Parathyroid adenoma (tissue), 2 donors: ENCODE measurements at regions not wholly inside any gene's neighbourhood (a gene's known extent, or its start where the extent isn't known, plus 50 kb on each side); places are given as distances from the start of the nearest gene placed in this dataset.

ENCODE experiments used
- H2AFZ ChIP-seq: fragments of 300-600 bp; sonication (generic); one replicate; pipeline ENCODE4 v1.7.0; 2017; ENCODE audit warnings: antibody characterized with exemption, mild to moderate bottlenecking
- H3K27ac ChIP-seq: fragments of 300-600 bp; sonication (generic); one replicate; pipeline ENCODE4 v1.7.0; 2017
- H3K27me3 ChIP-seq: fragments of 300-600 bp; sonication (generic); one replicate; pipeline ENCODE4 v1.7.0; 2017; ENCODE audit warnings: low read length; ENCODE audit not compliant: control insufficient read depth, insufficient read depth
- H3K36me3 ChIP-seq: fragments of 300-600 bp; sonication (generic); one replicate; pipeline ENCODE4 v1.7.0; 2017; ENCODE audit warnings: low read length; ENCODE audit not compliant: control insufficient read depth, insufficient read depth
- H3K4me1 ChIP-seq: fragments of 300-600 bp; sonication (generic); one replicate; pipeline ENCODE4 v1.7.0; 2017; ENCODE audit warnings: control low read depth
- H3K4me2 ChIP-seq: fragments of 300-600 bp; sonication (generic); one replicate; pipeline ENCODE4 v1.7.0; 2017; ENCODE audit warnings: low read length
- H3K4me3 ChIP-seq: fragments of 300-600 bp; sonication (generic); one replicate; pipeline ENCODE4 v1.7.0; 2017; ENCODE audit warnings: low read depth, low read length
- H3K79me2 ChIP-seq: fragments of 300-600 bp; sonication (generic); one replicate; pipeline ENCODE4 v1.7.0; 2017; ENCODE audit warnings: control low read depth
- H3K9ac ChIP-seq: fragments of 300-600 bp; sonication (generic); one replicate; pipeline ENCODE4 v1.7.0; 2017; ENCODE audit warnings: mild to moderate bottlenecking
- H3K9me3 ChIP-seq: fragments of 300-600 bp; sonication (generic); one replicate; pipeline ENCODE4 v1.7.0; 2017; ENCODE audit warnings: low read length; ENCODE audit not compliant: control insufficient read depth
- TF ChIP-seq, protein P1 (sequence below): fragments of 300-600 bp; sonication (generic); IDR thresholded peaks from one replicate; pipeline ENCODE4 v1.7.0; 2017; ENCODE audit warnings: antibody characterized with exemption, mild to moderate bottlenecking
- donor health status: primary hyperparathyroidism.

DNA sequence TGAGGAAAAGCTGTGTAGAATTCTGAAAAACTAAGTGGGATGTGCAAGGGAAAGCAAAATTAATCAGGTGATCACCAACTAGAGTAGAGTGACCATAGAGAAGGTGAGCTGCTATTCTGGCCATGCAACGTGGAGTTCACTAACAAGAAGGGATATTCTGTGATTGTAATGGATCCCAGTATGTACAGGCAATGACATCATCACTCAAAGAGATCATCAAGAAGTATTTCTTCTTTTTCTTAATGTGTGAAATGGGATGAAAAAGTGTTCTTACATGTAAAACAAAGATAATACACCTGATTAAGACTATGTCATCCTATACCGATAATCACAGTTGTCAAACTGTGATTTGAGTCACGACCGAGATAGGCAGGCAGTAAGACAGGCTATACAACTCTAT, 101.2 kb downstream of the SMPDL3A start:
- H3K36me3 ChIP-seq = no peaks in the 10 kb centered on the region
- no peaks in the 10 kb centered on the region for H3K79me2 ChIP-seq
- H3K9me3 ChIP-seq = no peaks in the 10 kb centered on the region
- no peaks in the 10 kb centered on the region for H3K27me3 ChIP-seq
- TF ChIP-seq, protein P1, sequence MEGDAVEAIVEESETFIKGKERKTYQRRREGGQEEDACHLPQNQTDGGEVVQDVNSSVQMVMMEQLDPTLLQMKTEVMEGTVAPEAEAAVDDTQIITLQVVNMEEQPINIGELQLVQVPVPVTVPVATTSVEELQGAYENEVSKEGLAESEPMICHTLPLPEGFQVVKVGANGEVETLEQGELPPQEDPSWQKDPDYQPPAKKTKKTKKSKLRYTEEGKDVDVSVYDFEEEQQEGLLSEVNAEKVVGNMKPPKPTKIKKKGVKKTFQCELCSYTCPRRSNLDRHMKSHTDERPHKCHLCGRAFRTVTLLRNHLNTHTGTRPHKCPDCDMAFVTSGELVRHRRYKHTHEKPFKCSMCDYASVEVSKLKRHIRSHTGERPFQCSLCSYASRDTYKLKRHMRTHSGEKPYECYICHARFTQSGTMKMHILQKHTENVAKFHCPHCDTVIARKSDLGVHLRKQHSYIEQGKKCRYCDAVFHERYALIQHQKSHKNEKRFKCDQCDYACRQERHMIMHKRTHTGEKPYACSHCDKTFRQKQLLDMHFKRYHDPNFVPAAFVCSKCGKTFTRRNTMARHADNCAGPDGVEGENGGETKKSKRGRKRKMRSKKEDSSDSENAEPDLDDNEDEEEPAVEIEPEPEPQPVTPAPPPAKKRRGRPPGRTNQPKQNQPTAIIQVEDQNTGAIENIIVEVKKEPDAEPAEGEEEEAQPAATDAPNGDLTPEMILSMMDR = no peak
- H3K4me2 ChIP-seq = no peak overlapping the region
- no peak overlapping the region for H3K4me3 ChIP-seq
- H2AFZ ChIP-seq = no peak overlapping the region
- H3K27ac ChIP-seq = no peak overlapping the region
- no peaks in the 10 kb centered on the region for H3K4me1 ChIP-seq
- H3K9ac ChIP-seq = no peak overlapping the region

DNA sequence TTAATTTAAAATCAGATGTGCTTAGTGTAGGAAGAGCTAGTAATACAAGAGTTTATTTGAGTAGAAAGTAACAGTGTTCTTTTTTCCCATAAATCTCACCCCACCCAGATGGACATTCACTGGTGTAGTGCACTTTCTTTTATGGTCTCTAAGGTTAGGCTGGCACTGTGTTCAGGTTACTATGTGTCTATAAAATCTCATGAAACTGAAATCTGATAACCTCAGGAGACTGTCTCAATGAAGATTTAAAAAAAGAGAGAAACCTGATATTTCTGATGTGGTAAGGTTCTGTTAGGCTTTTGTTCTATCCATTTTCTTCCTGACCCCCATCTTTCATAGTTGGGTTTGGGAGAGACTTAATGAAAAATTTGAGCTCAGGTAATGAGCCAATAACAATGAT, 101.2 kb upstream of the CLVS2 start:
- H3K79me2 ChIP-seq = no peaks in the 10 kb centered on the region
- H3K9ac ChIP-seq = no peak overlapping the region
- H3K36me3 ChIP-seq = no peaks in the 10 kb centered on the region
- no peak overlapping the region for H3K27ac ChIP-seq
- TF ChIP-seq, protein P1 = no peak
- no peaks in the 10 kb centered on the region for H3K4me1 ChIP-seq
- H3K9me3 ChIP-seq = no peaks in the 10 kb centered on the region
- no peak overlapping the region for H3K4me2 ChIP-seq
- H3K27me3 ChIP-seq = no peaks in the 10 kb centered on the region
- H2AFZ ChIP-seq = no peak overlapping the region
- no peak overlapping the region for H3K4me3 ChIP-seq

DNA sequence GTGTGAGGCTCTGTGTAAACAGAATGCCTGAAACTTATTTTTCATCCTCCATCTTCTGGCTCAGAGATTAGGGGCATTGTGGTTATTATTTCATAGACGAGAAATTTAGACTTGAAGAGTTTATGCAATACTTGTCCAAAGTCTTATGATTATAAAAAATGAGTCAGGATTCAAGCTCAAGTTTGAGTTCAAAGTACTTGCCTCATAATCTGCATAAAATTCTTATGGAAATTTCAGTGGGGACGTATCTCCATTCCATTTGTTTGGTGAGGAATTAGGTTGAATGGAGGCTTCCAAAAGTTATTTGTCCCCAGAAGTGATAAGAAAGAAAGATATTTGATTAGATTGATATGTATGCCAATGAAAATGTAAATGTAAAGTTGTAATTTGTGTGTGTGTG, 93.7 kb upstream of the CLVS2 start:
- H3K4me1 ChIP-seq = no peaks in the 10 kb centered on the region
- H2AFZ ChIP-seq = no peak overlapping the region
- H3K36me3 ChIP-seq = no peaks in the 10 kb centered on the region
- no peaks in the 10 kb centered on the region for H3K79me2 ChIP-seq
- no peak overlapping the region for H3K9ac ChIP-seq
- no peaks in the 10 kb centered on the region for H3K27me3 ChIP-seq
- H3K4me3 ChIP-seq = no peak overlapping the region
- H3K4me2 ChIP-seq = no peak overlapping the region
- TF ChIP-seq, protein P1 = no peak
- H3K9me3 ChIP-seq = no peaks in the 10 kb centered on the region
- H3K27ac ChIP-seq = no peak overlapping the region

DNA sequence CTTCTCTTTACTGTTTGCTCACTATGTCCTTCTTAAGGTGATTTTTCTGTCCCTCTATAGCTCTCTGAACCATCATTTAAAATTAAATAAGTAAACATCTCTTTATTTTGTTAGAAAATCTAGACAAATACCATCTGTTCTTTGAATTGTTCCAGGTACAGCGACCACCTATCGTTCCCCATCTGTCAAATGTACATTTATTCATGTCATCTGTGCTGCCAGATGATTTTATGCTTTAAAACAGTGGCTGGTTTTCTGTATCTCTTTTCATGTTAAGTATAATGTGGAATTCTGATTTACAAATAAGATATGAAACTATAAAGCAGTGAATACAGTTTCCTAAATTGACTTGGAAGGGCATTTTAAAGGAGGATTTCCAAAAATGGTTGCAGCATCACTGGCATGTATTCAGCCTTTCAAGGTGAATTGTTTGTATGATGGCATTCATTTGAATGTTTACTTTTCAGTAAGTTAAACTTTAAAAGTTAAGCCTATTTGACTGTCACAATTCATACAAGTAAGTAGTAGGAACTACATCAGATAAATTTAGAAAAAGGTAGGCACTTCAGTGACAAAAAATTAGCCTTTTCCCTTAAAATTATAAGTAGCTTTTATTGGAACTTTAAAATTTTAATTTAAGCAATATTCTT, 92.6 kb upstream of the CLVS2 start:
- no peak overlapping the region for H2AFZ ChIP-seq
- no peaks in the 10 kb centered on the region for H3K27me3 ChIP-seq
- H3K9ac ChIP-seq = no peak overlapping the region
- no peaks in the 10 kb centered on the region for H3K79me2 ChIP-seq
- H3K4me1 ChIP-seq = no peaks in the 10 kb centered on the region
- no peak overlapping the region for H3K4me3 ChIP-seq
- no peak overlapping the region for H3K27ac ChIP-seq
- no peaks in the 10 kb centered on the region for H3K36me3 ChIP-seq
- TF ChIP-seq, protein P1 = no peak
- H3K4me2 ChIP-seq = no peak overlapping the region
- H3K9me3 ChIP-seq = no peaks in the 10 kb centered on the region

DNA sequence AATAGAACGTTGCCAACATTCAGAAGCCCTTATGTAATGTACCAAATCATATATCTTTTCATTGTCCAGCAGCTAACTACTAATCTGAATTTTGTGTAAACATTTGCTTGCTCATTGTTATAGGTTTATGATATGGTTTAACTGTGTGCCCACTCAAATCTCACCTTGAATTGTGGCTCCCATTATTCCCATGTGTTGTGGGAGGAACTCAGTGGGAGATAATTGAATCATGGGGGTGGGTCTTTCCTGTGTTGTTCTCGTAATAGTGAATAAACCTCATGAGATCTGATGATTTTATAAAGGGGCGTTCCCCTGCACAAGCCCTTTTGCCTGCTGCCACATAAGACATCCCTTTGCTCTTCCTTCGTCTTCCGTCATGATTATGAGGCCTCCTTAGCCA, 91.9 kb upstream of the CLVS2 start:
- Histone ChIP-seq H2AFZ (no peak overlapping the region), H3K4me3 (no peak overlapping the region), H3K9ac (no peak overlapping the region), H3K27me3 (no peaks in the 10 kb centered on the region), H3K36me3 (no peaks in the 10 kb centered on the region), H3K4me2 (no peak overlapping the region), H3K4me1 (no peaks in the 10 kb centered on the region), H3K27ac (no peak overlapping the region), H3K9me3 (no peaks in the 10 kb centered on the region), H3K79me2 (no peaks in the 10 kb centered on the region)
- TF ChIP-seq, protein P1 = no peak
